ENCODE measurements at regions not wholly inside any gene's neighbourhood (a gene's known extent, or its start where the extent isn't known, plus 50 kb on each side); places are given as distances from the start of the nearest gene placed in this dataset.
"Not testable (repeated sequence)": the region's sequence is repeated elsewhere in the genome, so short reads cannot be mapped to it uniquely, and the experiment has no call there.

- no peak overlapping the region for H3K27ac Mint-ChIP-seq
- H3K4me3 Mint-ChIP-seq = no peak overlapping the region
These were observed 246.3 kb downstream of the LRRC70 start for GRCh38 chr5:62824936-62825335.

GRCh38 chr5:62817043-62817442 is 238.4 kb downstream of the LRRC70 start:
- CTCF ChIA-PET (ENCODE audit: partially characterized antibody); H3K27me3 Mint-ChIP-seq: not testable (repeated sequence)

More at GRCh38 chr5:62824936-62825335, 246.3 kb downstream of the LRRC70 start:
- Histone ChIP-seq H3K27ac (ENCODE audit: low read depth, low read length) (no peak overlapping the region), H3K27me3 (ENCODE audit: insufficient read depth, low read length) (no peaks in the 10 kb centered on the region), H3K9me3 (ENCODE audit: control insufficient read depth in 1 of 2, low read length in 2 of 2) (no peaks in the 10 kb centered on the region), H3K36me3 (ENCODE audit: insufficient read depth, low read length) (no peaks in the 10 kb centered on the region), H3K4me1 (ENCODE audit: insufficient read depth, low read length) (no peaks in the 10 kb centered on the region), H3K4me3 (ENCODE audit: low read length in 2 of 2) (no peak overlapping the region)
- Mint-ChIP-seq H3K36me3 (no peaks in the 10 kb centered on the region), H3K4me1 (no peaks in the 10 kb centered on the region), H3K9me3 (peaks cover 0 to 6% (median 2%) of the 10 kb centered on the region in 8 donors), H3K27me3 (no peaks in the 10 kb centered on the region)
- DNase-seq = no peak
- ChIA-PET CTCF (ENCODE audit: partially characterized antibody) (no interaction called here), POLR2A (ENCODE audit: partially characterized antibody) (no interaction called here)
- intact Hi-C loops (cut with micrococcal nuclease) = no loop called here

GRCh38 chr5:62814991-62815390 is 236.4 kb downstream of the LRRC70 start:
- CTCF ChIA-PET (ENCODE audit: partially characterized antibody) = no interaction called here
- no peaks in the 10 kb centered on the region for H3K4me1 ChIP-seq (ENCODE audit: insufficient read depth, low read length)
- H3K9me3 ChIP-seq (ENCODE audit: control insufficient read depth in 1 of 2, low read length in 2 of 2) = no peaks in the 10 kb centered on the region
- no peak overlapping the region for H3K27ac ChIP-seq (ENCODE audit: low read depth, low read length)
- POLR2A ChIA-PET (ENCODE audit: partially characterized antibody) = no interaction called here
- H3K9me3 Mint-ChIP-seq = peaks cover 0 to 14% (median 5%) of the 10 kb centered on the region in 8 donors
- H3K4me1 Mint-ChIP-seq = no peaks in the 10 kb centered on the region
- H3K4me3 ChIP-seq (ENCODE audit: low read length in 2 of 2) = no peak overlapping the region
- H3K4me3 Mint-ChIP-seq = no peak overlapping the region
- H3K27ac Mint-ChIP-seq = no peak overlapping the region
- no peaks in the 10 kb centered on the region for H3K36me3 ChIP-seq (ENCODE audit: insufficient read depth, low read length)
- DNase-seq = no peak
- H3K27me3 ChIP-seq (ENCODE audit: insufficient read depth, low read length) = no peaks in the 10 kb centered on the region
- peaks cover 0 to 1% of the 10 kb centered on the region in 2 donors for H3K36me3 Mint-ChIP-seq
- intact Hi-C loops (cut with micrococcal nuclease) = no loop called here
- peaks cover 2 to 9% of the 10 kb centered on the region in 2 donors for H3K27me3 Mint-ChIP-seq

More at GRCh38 chr5:62817043-62817442, 238.4 kb downstream of the LRRC70 start:
- POLR2A ChIA-PET (ENCODE audit: partially characterized antibody); H3K4me1 Mint-ChIP-seq; H3K27ac ChIP-seq (ENCODE audit: low read depth, low read length); H3K27ac Mint-ChIP-seq; H3K4me3 ChIP-seq (ENCODE audit: low read length in 2 of 2); H3K9me3 ChIP-seq (ENCODE audit: control insufficient read depth in 1 of 2, low read length in 2 of 2); H3K36me3 ChIP-seq (ENCODE audit: insufficient read depth, low read length); H3K36me3 Mint-ChIP-seq; H3K4me3 Mint-ChIP-seq; DNase-seq; H3K27me3 ChIP-seq (ENCODE audit: insufficient read depth, low read length); H3K4me1 ChIP-seq (ENCODE audit: insufficient read depth, low read length); intact Hi-C loops (cut with micrococcal nuclease): not testable (repeated sequence)
- H3K9me3 Mint-ChIP-seq = peaks cover 0 to 14% (median 2%) of the 10 kb centered on the region in 8 donors

- intact Hi-C loops (cut with micrococcal nuclease) = no loop called here
These were observed 234.1 kb downstream of the LRRC70 start for GRCh38 chr5:62812621-62813255.

GRCh38 chr5:62804819-62805218 is 226.2 kb downstream of the LRRC70 start:
- H3K27me3 Mint-ChIP-seq; H3K9me3 ChIP-seq (ENCODE audit: control insufficient read depth in 1 of 2, low read length in 2 of 2); DNase-seq; H3K4me1 Mint-ChIP-seq; H3K27ac ChIP-seq (ENCODE audit: low read depth, low read length); H3K27ac Mint-ChIP-seq; H3K36me3 Mint-ChIP-seq; H3K36me3 ChIP-seq (ENCODE audit: insufficient read depth, low read length); H3K27me3 ChIP-seq (ENCODE audit: insufficient read depth, low read length); H3K4me3 ChIP-seq (ENCODE audit: low read length in 2 of 2); intact Hi-C loops (cut with micrococcal nuclease); H3K4me1 ChIP-seq (ENCODE audit: insufficient read depth, low read length); CTCF ChIA-PET (ENCODE audit: partially characterized antibody); POLR2A ChIA-PET (ENCODE audit: partially characterized antibody): not testable (repeated sequence)
- H3K9me3 Mint-ChIP-seq = peaks cover 0 to 12% (median 5%) of the 10 kb centered on the region in 8 donors
- H3K4me3 Mint-ChIP-seq = peak overlapping the region in 1 of 8 donors; percentile 43

More at GRCh38 chr5:62812621-62813255, 234.1 kb downstream of the LRRC70 start:
- Mint-ChIP-seq H3K27me3 (peaks cover 2 to 9% of the 10 kb centered on the region in 2 donors), H3K4me1 (no peaks in the 10 kb centered on the region), H3K36me3 (peaks cover 0 to 3% of the 10 kb centered on the region in 2 donors), H3K27ac (no peak overlapping the region), H3K4me3 (no peak overlapping the region), H3K9me3 (peaks cover 0 to 17% (median 6%) of the 10 kb centered on the region in 8 donors)
- DNase-seq = no peak
- no peaks in the 10 kb centered on the region for H3K27me3 ChIP-seq (ENCODE audit: insufficient read depth, low read length)
- H3K4me3 ChIP-seq (ENCODE audit: low read length in 2 of 2) = no peak overlapping the region
- H3K4me1 ChIP-seq (ENCODE audit: insufficient read depth, low read length) = no peaks in the 10 kb centered on the region
- no peaks in the 10 kb centered on the region for H3K9me3 ChIP-seq (ENCODE audit: control insufficient read depth in 1 of 2, low read length in 2 of 2)
- ChIA-PET CTCF (ENCODE audit: partially characterized antibody) (no interaction called here), POLR2A (ENCODE audit: partially characterized antibody) (no interaction called here)
- no peaks in the 10 kb centered on the region for H3K36me3 ChIP-seq (ENCODE audit: insufficient read depth, low read length)
- H3K27ac ChIP-seq (ENCODE audit: low read depth, low read length) = no peak overlapping the region

- Mint-ChIP-seq H3K27me3 (peaks cover 0 to 2% of the 10 kb centered on the region in 2 donors), H3K4me3 (no peak overlapping the region), H3K36me3 (no peaks in the 10 kb centered on the region), H3K9me3 (peaks cover 3 to 36% (median 17%) of the 10 kb centered on the region in 8 donors), H3K4me1 (no peaks in the 10 kb centered on the region), H3K27ac (no peak overlapping the region)
- no peaks in the 10 kb centered on the region for H3K27me3 ChIP-seq (ENCODE audit: insufficient read depth, low read length)
- H3K9me3 ChIP-seq (ENCODE audit: control insufficient read depth in 1 of 2, low read length in 2 of 2) = no peaks in the 10 kb centered on the region
- no peaks in the 10 kb centered on the region for H3K36me3 ChIP-seq (ENCODE audit: insufficient read depth, low read length)
- no peak overlapping the region for H3K4me3 ChIP-seq (ENCODE audit: low read length in 2 of 2)
- no peaks in the 10 kb centered on the region for H3K4me1 ChIP-seq (ENCODE audit: insufficient read depth, low read length)
- no peak overlapping the region for H3K27ac ChIP-seq (ENCODE audit: low read depth, low read length)
- intact Hi-C loops (cut with micrococcal nuclease) = no loop called here
- DNase-seq = no peak
- POLR2A ChIA-PET (ENCODE audit: partially characterized antibody) = no interaction called here
- CTCF ChIA-PET (ENCODE audit: partially characterized antibody) = no interaction called here
These were observed 217.3 kb downstream of the LRRC70 start for GRCh38 chr5:62795926-62796325.

- H3K4me1 ChIP-seq (ENCODE audit: insufficient read depth, low read length) = no peaks in the 10 kb centered on the region
- H3K4me1 Mint-ChIP-seq = no peaks in the 10 kb centered on the region
- no peaks in the 10 kb centered on the region for H3K27me3 ChIP-seq (ENCODE audit: insufficient read depth, low read length)
- DNase-seq = no peak
- no peaks in the 10 kb centered on the region for H3K36me3 Mint-ChIP-seq
- H3K4me3 Mint-ChIP-seq = no peak overlapping the region
- no peak overlapping the region for H3K4me3 ChIP-seq (ENCODE audit: low read length in 2 of 2)
- peaks cover 0 to 4% of the 10 kb centered on the region in 2 donors for H3K27me3 Mint-ChIP-seq
- H3K27ac ChIP-seq (ENCODE audit: low read depth, low read length) = no peak overlapping the region
- POLR2A ChIA-PET (ENCODE audit: partially characterized antibody) = no interaction called here
- no peaks in the 10 kb centered on the region for H3K36me3 ChIP-seq (ENCODE audit: insufficient read depth, low read length)
- H3K9me3 ChIP-seq (ENCODE audit: control insufficient read depth in 1 of 2, low read length in 2 of 2) = no peaks in the 10 kb centered on the region
- no peak overlapping the region for H3K27ac Mint-ChIP-seq
- intact Hi-C loops (cut with micrococcal nuclease) = no loop called here
- CTCF ChIA-PET (ENCODE audit: partially characterized antibody) = interaction anchor here (1.0 to 1.5 kb wide), 2 partner anchors 9 to 13 kb away, joined by 3 read pairs; no protein-coding TSS in a partner anchor
- peaks cover 3 to 36% (median 17%) of the 10 kb centered on the region in 8 donors for H3K9me3 Mint-ChIP-seq
These were observed 215.8 kb downstream of the LRRC70 start for GRCh38 chr5:62794456-62794855.

All from CD4-positive, alpha-beta memory T cell (primary cell).